ENCODE measurements at regions not wholly inside any gene's neighbourhood (a gene's known extent, or its start where the extent isn't known, plus 50 kb on each side); places are given as distances from the start of the nearest gene placed in this dataset.
"Not testable (repeated sequence)": the region's sequence is repeated elsewhere in the genome, so short reads cannot be mapped to it uniquely, and the experiment has no call there.

DNA sequence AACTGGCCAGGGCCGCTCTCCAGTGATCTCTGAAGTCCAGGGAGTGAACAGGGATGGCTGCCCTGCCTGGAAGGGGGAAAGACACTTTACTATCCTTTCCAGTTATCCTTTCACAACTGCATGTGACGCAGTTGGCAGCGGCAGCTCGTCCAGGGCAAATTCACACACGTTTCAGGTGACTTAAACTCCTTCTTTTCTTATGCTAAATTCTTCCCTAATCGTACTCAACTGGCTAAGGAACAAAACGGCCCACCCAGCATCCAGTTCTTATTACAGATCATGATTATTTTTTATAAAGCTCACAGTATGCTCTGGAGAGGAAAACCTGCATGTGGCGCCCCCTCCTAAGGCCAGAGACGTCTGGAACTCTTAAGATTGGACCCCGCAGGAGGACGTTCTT lies 767.1 kb downstream of the UQCRFS1 start:
- TF ChIP-seq, protein P1, sequence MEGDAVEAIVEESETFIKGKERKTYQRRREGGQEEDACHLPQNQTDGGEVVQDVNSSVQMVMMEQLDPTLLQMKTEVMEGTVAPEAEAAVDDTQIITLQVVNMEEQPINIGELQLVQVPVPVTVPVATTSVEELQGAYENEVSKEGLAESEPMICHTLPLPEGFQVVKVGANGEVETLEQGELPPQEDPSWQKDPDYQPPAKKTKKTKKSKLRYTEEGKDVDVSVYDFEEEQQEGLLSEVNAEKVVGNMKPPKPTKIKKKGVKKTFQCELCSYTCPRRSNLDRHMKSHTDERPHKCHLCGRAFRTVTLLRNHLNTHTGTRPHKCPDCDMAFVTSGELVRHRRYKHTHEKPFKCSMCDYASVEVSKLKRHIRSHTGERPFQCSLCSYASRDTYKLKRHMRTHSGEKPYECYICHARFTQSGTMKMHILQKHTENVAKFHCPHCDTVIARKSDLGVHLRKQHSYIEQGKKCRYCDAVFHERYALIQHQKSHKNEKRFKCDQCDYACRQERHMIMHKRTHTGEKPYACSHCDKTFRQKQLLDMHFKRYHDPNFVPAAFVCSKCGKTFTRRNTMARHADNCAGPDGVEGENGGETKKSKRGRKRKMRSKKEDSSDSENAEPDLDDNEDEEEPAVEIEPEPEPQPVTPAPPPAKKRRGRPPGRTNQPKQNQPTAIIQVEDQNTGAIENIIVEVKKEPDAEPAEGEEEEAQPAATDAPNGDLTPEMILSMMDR (IDR thresholded peaks at IDR 0.05; ENCODE audit: low read depth, low read length, missing control alignments), result no peak
- DNase-seq (ENCODE audit: extremely low read depth, low read depth), result no peak
- H3K4me3 ChIP-seq (replicated peaks; ENCODE audit: low read depth, low read length), result no peak overlapping the region

DNA sequence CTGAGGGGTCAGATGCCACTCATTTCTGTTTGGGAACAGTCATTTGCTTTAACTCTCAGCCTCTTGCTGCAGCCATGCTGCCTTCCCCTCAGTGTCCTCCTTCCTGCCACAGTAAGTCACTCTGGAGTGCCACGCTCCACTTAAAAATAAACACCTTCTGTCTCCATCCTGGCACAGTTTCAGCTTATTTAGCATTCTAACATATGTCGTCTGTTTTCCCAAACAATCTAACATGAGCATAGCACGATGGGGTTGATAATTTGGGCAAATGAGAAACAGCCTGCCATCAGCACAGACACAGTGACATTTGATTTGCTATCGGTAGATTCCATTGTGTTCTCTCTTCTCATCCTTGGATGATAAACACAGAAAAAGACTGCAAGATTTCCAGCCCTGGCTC lies 768.6 kb downstream of the UQCRFS1 start:
- DNase-seq (ENCODE audit: extremely low read depth, low read depth), result no peak
- TF ChIP-seq, protein P1 (IDR thresholded peaks at IDR 0.05; ENCODE audit: low read depth, low read length, missing control alignments), result no peak
- H3K4me3 ChIP-seq (replicated peaks; ENCODE audit: low read depth, low read length), result no peak overlapping the region

DNA sequence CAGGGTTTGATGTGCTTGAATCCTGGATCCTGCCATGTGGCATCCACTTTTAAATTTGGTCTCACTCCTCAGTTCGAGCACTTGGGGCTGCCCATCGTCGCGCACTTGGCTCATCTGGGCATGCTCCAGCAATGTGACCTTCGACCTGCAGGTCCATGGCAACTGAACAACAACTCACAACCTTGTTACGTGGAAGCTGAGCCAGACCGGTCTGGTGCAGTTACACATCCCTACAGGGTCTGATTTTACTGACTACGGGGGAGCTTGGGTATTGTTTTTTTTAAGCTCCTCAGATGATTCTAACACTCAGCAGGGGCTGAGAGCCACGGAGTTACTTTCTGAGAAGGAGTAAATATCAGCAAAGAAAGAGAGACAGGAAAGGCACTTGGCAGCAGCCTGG lies 769.6 kb downstream of the UQCRFS1 start:
- TF ChIP-seq, protein P1 (IDR thresholded peaks at IDR 0.05; ENCODE audit: low read depth, low read length, missing control alignments), result no peak

DNA sequence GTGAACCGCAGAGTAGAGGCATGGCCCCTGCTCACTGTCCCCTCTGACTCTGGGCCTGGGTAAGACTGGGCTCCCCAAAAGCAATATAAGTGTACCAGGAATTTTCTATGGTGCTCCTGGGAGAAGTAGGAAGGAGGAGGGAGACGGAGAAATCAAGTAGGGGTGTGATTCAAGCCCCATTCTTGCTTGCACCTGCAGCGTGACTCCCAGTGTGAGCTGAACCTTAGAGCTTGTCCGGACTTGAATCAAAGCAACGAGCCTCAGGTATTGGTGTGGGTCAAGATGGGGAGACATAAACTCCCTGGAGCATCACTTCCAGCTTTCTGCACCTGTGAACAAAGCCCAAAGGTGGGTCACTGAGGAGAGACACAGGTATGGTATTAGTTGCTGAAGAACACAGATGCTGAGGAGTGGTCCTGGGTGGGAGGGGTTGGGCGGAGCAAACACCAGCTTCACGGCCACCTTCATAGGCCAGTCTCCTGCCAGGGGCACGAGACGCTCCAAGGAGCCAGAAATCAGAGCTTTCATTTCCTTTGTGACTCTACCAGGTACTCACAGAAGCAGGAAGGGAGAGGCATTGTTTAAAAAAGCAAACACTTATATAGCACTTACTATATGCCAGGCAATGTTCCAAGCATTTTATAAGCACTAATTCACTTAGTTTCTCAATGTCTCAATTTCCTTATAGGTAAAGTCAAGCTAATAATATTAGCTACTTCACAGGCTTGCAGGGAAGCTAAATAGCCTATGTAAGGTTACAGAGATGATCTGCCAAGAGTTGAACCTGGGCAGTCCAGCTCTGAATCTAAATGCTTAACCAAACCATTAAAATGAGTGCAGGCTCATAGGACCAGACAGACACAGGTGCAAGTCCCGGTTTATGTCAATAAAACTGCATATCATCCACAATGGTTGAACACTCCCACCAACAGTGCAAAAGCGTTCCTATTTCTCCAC lies 775.3 kb downstream of the UQCRFS1 start:
- DNase-seq (ENCODE audit: extremely low read depth, low read depth), result no peak
- TF ChIP-seq, protein P1 (IDR thresholded peaks at IDR 0.05; ENCODE audit: low read depth, low read length, missing control alignments), result no peak

More for the DNA sequence above, 769.6 kb downstream of the UQCRFS1 start:
- no peak overlapping the region for H3K4me3 ChIP-seq (replicated peaks; ENCODE audit: low read depth, low read length)
- no peak for DNase-seq (ENCODE audit: extremely low read depth, low read depth)

DNA sequence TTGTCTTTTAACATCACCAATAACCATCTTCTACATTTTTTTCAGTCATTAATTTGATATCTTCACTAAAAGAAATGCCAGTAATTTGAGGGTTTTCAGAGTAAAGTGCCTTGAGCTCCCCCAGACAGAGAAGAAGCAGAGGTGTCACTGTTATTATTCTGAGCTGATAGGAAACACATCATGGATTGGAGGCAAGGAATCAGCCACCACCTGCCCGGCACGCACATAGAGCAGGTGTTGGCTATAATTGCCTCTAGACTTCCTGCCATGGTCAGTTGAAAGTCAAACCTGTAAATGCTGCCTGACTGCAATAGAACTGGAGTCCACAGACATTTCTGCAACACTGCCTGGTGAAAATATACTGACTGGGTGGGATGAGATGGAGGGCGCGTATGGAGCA lies 776.6 kb downstream of the UQCRFS1 start:
- no peak for DNase-seq (ENCODE audit: extremely low read depth, low read depth)
- TF ChIP-seq, protein P1 (IDR thresholded peaks at IDR 0.05; ENCODE audit: low read depth, low read length, missing control alignments), result no peak
- H3K4me3 ChIP-seq (replicated peaks; ENCODE audit: low read depth, low read length), result no peak overlapping the region

More for the DNA sequence above, 775.3 kb downstream of the UQCRFS1 start:
- H3K4me3 ChIP-seq (replicated peaks; ENCODE audit: low read depth, low read length), result no peak overlapping the region

DNA sequence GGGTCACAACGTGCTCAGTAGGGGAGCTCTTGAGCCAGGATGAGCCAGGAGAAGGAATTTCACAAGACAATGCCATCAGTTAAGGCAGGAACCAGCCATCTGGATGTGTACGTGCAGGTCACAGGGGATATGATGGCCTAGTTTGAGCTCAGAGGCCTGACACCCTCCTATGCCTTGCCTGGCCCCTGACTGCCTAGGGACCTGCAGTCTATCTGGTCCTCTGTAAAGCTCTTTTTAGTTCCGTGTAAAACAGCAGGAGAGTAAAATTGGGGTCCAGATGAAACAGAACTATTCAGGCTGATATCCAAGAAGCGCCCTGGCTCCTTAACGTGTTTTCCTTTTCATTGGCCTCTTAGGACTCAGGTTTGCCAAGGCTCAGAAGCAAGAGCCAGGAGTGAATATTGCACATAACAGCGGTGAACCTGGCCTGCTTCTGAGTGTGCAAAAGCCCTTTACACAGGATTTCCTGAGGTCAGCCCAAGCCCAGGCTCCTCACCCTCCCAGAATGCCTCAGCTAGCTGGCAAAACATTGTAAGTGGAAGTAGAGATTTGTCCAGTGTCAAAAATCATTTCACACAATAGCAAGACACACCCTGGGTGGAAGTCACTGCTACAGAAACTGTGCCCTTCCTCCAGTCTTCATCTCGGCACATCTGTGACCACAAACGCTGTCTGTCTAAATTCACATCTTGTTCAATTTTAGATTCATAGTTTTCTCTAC lies 777.2 kb downstream of the UQCRFS1 start:
- DNase-seq (ENCODE audit: extremely low read depth, low read depth), result no peak
- no peak overlapping the region for H3K4me3 ChIP-seq (replicated peaks; ENCODE audit: low read depth, low read length)
- TF ChIP-seq, protein P1 (IDR thresholded peaks at IDR 0.05; ENCODE audit: low read depth, low read length, missing control alignments), result no peak

DNA sequence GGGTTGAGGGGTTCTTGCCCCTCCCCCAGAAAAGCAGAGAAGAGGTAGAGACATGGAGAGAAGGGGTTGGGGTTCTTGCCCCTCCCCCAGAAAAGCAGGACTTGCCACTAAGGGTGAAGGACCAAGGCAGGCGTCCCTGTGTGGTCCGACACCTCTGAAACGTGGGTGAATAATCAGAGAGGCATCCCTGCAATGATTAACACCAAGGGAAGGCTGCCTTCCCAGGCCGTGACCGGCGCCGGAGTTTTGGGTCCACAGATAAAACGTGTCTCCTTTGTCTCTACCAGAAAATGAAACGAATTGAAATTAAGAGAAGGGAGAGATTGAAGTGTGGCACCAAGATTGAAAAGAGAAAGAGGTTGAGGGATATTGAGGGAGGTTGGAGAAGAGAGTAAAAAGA lies 778.2 kb downstream of the UQCRFS1 start:
- not testable (repeated sequence) for DNase-seq (ENCODE audit: extremely low read depth, low read depth)

DNA sequence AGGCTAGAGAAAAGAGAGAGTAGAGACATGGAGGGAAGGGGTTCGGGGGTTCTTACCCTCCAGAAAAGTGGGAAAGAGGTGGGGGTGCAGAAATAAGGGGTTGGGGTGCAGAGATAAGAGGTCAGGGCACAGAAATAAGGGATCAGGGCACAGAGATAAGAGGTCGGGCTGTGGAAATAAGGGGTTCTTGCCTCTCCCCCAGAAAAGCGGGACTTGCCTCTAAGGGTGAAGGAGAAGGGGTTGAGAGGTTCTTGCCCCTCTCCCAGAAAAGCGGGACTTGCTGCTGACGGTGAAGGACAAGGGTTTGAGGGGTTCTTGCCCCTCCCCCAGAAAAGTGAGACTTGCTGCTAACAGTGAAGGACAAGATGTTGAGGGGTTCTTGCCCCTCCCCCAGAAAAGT lies 778.6 kb downstream of the UQCRFS1 start:
- not testable (repeated sequence) for DNase-seq (ENCODE audit: extremely low read depth, low read depth); H3K4me3 ChIP-seq (replicated peaks; ENCODE audit: low read depth, low read length)

More for the DNA sequence above, 778.2 kb downstream of the UQCRFS1 start:
- H3K4me3 ChIP-seq (replicated peaks; ENCODE audit: low read depth, low read length), result not testable (repeated sequence)

DNA sequence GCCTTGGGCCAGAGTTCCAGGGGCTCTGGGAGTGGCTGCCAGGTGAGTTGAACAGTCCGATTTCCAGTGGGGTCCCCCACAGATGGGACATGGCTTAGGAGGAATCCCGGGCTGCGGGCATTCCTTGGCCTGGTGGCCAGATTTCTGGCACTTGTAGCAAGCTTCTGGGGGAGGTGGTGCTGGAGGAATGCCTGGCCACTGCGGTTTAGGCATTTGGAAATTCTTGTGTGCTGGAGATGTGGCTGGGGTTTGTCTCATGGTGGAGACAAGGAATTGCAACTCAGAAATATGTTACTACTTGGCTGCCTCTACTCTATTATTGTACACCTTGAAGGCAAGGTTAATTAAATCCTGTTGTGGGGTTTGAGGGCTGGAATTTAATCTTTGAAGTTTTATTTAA lies 779.8 kb downstream of the UQCRFS1 start:
- DNase-seq (ENCODE audit: extremely low read depth, low read depth); H3K4me3 ChIP-seq (replicated peaks; ENCODE audit: low read depth, low read length): not testable (repeated sequence)
